Stimulated activated CD4-positive, alpha-beta T cell treated with anti-CD3 and anti-CD28 coated beads, Interleukin-1b, Interleukin-23, amount 100 ng/mL, for 48 hours (primary cell): ENCODE measurements at regions not wholly inside any gene's neighbourhood (a gene's known extent, or its start where the extent isn't known, plus 50 kb on each side); places are given as distances from the start of the nearest gene placed in this dataset.
"Not testable (repeated sequence)": the region's sequence is repeated elsewhere in the genome, so short reads cannot be mapped to it uniquely, and the experiment has no call there.

Experiments
- DNase-seq: peaks from one replicate; pipeline ENCODE4 v3.0.0-alpha.2; 2020

DNA sequence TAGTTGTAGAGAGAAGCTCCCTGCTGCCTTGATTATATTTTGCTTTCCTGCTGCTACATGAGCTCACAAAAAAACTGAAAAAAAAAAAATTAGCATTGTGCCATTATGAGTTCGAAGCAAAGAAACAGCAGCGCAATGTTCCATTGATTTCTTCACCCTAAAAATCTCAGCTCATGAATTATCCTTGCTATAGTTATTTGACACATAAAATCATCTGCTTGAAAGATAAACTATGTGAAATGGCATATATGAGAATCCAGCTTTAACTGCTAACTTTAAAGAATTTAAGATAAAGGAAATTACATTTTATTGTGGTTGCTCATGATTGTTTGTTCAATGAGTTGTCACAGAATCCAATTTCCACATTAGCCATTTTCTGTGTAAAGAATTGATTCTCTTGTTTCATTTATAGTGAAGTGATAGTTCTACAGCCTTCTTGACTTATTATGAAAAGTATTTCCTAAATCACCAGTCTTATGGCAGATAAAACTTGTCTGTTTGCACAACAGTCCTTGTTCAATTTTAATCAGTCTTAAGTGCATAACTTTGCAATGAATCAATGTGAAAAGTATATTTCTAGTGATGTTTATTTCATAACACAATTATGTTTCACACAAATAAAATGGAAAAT lies 1275.0 kb upstream of the CDH9 start:
- DNase-seq: no peak

DNA sequence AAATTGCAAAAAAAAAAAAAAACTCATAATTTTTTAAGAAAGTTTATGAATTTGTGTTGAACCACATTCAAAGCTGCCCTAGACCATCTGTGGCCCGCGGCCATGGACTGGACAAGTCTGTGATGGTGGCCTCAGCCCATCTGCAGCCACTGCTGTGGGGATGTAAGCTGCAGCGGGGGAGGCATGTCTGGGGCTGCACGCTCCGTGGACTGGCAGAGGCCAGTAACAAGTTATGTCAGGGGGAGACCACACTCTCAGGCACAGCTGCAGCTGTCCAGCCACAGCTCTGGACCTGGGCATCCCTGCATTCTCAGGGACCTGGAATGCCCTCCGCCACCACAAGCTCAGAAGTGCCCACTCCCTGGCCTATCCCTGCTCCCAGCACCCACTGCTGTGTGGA lies 1272.3 kb upstream of the CDH9 start:
- no peak for DNase-seq

DNA sequence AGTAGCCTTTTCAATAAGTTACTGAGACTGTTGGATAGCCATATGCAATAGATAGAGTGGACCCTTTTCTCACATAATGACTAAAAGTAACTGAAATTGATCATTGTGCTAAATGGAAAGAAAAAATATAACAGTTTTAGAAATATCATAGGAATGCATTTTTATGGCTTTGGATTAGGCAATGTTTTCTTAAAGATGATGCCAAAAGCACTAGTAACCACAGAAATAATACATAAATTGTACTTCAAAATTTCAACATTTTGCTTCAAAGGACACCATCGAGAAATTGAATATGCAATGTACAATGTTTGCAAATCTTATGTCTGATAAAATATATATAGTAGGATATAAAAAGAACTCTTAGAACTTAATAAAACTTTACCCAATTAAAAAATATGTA lies 1267.5 kb upstream of the CDH9 start:
- DNase-seq: no peak

DNA sequence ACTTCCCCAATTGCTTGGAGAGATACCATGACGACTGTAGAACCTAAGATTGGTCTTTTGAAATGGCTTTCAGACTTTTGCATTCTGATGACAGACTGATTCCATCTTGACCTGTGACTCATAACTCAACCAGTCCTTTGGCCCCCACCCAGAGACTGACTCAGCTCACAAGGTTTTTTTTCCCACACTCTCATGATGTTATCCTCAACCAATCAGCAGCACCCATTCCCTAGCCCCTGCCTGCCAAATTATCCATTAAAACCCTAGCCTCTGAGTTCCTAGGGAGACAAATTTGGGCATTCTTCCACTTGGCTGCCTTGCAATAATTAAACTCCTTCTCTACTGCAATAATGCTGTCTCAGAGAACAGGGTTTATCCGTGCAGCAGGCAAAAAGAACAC lies 1263.3 kb upstream of the CDH9 start:
- DNase-seq: no peak

DNA sequence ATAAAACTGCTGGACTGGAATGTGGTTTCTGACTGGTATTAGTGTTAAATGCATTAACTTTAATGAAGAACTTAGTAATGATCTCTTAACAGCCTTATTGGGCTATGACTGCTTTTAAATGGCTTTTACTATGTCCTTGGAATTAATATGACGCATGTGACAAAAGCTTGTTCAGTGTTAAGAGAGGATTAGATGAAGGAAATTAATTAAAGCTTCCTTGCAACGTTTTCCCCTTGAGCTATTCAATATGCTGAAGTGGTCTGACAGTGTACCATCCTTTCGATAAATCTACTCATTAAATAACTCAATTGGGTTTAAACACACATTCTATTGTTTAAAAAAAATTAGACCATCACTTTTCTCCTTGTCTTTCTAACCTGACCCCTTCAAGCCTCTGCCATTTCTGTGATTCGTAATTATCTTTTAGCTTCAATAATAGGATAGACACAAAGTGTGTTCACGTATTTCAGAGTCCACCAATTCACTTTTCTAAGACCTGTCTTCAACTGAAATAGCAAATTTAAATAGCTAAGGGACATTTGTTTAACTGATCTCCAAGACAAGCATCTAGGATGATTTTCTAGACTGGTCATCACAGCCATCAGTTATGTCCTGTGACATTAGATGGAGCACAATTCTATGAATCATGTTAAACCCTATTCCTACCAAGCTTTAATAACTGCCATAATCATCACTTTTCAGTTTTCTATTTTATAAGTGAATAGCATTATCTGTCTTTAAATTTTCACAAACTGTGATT lies 1258.0 kb upstream of the CDH9 start:
- no peak for DNase-seq

DNA sequence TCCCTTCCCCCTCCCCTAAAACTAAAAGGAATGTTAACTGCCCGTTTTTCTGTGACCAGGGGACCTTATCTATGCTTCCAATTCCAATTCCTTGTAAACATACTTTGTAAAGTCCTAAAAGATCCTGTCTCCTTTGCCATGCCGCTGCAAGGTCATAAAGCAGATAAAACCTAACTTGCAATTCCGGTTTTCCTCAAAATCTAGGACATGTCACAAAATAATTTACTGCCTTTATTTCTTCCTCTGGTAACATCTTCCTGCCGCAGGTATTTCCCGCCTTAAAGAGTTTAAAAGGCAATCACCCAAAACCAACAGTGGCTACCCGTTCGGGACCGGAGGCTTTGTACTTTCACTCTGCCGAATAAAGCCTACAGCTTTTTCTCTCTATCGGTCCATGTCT lies 1248.6 kb upstream of the CDH9 start:
- DNase-seq: not testable (repeated sequence)

DNA sequence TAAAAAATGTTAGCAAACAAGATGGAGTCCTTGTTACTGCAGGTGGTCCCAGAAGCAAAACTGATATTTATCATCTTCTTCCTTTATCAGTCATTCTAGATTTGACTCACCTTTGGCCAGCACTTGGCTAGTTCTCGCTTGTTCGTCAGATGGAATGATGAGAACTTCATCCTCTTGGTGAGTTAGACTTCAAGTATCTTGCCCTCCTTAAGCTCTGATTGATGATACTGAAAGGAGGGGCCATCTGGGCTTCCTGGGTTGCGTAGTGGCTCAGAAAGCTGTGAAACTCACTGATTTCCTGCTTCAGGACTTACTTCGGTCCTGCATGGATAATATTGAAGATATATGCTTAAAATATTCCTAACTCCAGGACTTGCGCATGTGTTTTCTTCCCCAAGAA lies 1248.2 kb upstream of the CDH9 start:
- no peak for DNase-seq

DNA sequence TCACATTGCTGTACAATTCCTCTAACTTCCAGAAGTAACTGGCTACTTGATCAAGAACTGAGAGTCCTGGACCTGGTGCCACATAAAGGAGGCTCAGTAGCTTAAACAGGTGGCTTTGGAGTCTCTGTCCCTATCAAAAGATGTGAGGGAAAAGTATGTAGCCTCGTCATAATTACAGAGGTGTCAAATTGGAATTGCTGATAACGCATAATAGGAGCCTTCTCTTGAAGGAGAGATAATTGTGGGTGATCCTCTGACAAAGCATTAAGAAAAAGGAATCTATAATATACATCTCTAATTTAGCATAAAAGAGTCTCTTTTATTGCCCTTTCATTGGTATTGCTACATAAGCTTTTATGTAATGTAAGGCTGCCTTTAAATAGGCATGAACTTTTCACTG lies 1246.4 kb upstream of the CDH9 start:
- no peak for DNase-seq

DNA sequence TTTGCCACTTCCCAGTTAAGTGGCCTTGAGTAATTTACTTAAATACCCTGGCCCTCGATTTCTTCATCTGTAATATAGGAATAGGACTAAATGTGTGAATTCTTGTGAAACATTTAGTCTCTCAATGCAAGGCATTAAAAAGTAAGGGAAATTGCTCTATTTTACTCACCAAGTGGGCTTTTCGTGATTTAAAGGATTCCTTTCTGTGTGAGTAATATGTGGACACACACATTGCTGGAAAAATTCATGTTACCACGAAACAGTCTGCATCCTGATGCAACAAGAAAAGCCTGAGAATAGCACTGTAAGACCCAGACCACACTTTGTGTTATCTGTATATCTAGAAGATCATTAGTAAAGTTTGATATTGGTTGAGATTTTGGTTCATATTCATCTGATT lies 1243.0 kb upstream of the CDH9 start:
- DNase-seq: no peak

DNA sequence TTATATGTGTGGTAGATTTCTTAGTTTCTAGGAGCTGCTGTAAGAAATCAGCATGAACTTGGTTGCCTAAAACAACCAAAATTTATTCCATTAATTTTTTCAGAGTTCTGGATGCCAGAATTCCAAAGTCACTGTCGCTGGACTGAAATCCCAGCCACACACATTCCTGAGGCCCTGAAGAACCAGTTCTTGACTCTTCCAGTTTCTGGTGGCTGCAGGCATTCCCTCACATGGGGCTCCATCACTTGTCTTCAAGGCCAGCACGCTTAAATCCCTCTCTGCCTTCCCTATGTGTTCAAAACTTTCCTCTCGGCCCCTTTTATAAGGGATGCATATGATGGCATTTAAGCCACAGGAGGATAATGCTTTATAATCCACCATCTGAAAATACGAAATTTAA lies 1237.5 kb upstream of the CDH9 start:
- DNase-seq: no peak

DNA sequence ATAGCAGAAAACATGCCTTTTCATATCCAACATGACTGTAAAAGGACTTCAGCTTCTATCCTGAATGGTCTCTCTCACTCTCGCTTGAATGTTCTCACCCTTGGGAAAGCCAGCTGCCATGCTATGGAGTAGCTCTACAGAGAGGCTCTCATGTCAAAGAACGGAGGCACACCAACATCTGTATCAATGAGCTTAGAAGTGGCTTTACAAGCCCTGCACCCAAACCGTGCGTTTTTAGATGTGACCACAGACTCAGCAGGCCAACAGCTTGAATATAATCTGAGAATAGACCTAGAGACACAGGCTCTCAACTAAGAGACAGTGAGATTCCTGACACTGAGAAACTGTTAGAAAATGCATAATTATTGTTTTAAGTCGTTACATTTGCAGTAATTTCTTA lies 1231.6 kb upstream of the CDH9 start:
- no peak for DNase-seq

DNA sequence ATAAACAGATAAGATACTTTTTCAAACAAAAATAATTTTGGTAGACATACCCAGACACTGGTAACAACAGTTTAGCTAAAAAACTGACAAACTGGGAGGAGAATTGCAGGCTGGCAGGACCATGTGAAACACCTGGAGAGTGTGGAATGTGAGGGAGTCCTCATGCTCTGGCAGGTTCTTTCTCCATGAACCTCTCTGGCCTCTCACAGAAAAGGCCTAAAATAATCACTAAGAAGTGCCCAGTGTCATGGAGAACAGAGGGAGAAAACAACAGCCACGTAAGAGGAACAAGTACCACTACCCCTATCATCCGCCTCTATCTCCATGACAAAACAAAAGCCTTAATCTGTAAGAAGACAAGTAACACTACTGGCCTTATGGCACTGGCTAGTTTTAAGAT lies 1227.5 kb upstream of the CDH9 start:
- no peak for DNase-seq

DNA sequence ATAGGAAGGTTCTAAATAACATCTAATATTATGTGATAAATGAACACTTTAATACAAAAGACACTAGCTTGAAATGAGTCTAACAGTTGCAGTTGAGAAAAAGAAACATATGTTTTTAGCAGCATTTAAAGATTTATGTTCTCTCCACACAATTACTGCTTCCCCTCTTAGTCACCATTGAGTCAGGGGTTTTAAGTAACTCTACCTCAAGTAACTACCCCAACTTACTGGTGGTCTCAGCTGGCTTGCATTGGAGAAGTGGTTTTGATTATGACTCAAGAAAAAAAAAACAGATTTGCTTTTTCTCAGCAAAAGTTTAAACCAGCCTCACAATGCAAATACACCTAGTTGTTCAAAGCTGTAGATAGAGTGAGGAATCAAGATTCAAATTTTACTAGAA lies 1216.5 kb upstream of the CDH9 start:
- DNase-seq: no peak

DNA sequence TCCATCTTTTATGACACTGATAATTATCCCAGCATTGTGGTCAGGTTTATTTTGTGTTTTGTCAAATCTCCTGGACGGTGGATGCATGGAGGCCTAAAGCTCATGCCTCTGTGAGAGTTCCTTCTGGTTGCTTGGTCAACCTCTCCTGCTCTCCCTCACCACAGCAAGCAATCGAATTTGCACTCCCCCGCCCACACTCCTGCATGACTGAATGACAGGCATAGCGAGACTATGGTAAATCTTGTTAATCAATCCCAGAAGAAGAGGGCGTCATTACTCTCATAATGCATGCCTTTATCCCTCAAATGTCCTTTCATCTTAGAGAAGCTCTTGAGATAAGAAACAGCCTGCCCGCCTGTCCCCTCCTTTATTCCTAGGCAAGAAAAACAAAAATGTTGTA lies 1215.0 kb upstream of the CDH9 start:
- no peak for DNase-seq

DNA sequence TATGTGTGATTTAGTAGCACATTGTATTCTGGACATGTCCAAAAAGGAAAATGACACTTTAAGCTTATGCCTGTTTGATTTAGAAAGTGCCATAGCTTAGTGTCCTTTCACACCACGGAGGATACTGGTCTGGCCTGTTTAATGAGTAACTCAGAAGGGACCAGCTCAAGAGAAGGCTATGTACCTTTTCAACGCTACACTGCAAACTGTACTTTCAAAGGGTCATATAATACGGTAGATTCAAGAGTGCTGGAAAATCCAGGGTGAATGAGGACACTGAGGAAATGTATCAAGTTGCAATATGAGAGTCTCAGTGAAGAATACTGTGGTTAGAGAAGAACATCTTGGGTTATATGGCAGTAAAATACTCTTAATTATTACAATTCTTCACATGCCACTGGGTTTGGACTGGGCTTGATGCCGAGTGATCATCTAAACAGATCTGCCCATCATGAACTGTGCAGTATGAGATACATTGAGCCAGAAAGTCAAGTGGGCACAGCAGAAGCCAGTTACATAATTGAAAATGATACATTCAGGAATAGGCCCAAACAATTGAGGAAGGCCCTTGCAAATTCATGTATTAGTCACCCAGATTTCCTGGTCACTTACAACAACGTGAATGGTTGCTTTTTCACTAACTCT lies 1211.5 kb upstream of the CDH9 start:
- DNase-seq: no peak

DNA sequence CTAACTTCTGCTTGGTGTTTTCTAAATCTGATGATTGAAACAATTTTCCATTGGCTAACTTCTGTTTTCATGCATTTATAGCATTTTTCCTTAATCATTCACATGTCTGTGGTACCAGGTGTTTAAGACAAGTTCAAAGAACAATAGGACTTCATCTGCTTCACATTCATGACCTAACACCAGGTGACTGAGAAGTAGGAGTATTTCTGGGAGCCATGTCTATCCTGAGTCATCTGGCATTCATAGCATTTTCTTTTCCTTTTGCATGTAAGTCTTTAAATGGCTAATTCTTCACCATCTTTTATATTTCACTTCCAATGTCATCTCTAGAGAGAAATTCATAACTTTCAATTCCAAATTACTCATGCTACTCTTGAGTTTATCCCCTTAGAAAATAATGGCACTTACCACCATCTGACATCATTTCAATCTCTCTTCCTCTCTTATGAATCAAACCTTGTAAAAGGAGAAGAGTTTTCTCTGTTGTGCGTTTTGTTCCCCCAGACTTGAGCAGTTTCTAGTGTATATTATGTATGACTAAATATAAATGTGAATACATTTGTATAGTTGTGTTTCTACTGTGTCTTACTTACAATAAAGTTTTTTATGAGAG lies 1196.1 kb upstream of the CDH9 start:
- no peak for DNase-seq

DNA sequence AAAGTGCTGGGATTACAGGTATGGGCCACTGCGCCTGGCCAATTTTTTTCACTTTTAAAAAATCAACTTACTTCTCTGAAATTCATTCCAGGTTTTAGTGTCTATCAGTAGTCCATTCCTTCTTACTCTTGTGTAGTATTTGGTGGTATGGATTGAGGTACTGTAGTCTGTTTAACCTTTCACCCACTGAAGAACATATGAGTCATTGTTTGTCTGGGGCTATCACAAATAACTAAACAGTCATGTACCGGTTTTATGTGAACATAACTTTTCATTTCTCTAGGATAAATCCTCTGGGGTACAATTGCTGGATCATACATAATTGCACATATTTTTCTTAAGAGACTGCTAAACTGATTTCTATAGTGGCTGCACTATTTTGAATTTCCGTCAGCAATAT lies 1188.0 kb upstream of the CDH9 start:
- no peak for DNase-seq

DNA sequence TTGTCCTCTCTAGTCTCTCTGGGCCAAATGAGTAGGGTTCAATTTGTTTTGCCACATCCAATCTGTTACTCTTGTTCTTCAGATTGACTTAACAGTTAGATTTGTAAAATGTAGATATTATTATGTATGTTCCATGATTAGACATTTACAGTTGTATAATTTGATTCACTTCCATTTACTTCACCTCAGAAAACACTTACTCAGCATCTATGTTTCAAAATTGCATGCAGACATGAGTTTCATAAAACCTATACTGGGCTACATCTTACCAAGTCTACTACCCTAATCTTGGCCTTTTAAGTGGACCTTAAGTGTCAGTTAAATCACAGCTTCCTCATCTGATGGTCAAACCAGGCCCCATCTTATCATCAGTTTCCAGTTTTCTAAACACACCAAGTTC lies 1181.2 kb upstream of the CDH9 start:
- no peak for DNase-seq

DNA sequence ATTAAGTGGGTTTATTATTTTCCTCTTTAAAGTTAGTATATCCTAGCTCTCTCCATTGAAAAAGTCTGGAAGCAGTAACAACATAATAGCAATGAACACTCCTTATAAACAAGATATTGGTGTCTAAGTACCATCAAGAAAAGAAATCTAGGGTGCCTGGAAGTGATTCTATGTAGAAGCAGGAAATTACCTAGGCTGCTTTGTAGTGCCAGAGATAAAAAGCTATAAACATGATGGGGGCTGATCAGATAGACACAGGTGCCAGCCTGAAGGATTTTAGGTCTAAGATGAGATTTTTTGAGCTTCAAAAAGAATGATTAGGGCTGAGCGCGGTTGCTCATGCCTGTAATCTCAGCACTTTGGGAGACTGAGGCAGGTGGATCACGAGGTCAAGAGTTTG lies 1179.3 kb upstream of the CDH9 start:
- no peak for DNase-seq

DNA sequence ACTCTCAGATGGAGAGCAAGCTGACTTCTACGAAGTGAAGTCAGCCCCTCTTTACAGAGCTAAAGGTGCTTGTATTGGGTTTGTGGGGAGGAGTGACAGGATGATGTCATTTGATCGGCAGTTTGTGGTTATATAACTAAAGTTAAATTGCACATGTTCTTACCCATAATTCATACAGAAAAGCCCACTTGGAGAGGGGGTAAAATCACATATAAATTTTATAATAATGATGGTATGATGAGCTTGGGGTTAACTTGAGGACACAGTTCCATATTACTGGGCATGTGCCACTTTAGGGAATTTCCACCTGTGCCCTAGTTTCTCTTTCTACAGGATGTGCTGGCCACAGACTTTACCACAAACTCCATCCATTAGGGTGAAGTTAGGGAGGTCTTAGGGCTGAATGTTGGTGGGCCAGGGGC lies 1178.6 kb upstream of the CDH9 start:
- no peak for DNase-seq

DNA sequence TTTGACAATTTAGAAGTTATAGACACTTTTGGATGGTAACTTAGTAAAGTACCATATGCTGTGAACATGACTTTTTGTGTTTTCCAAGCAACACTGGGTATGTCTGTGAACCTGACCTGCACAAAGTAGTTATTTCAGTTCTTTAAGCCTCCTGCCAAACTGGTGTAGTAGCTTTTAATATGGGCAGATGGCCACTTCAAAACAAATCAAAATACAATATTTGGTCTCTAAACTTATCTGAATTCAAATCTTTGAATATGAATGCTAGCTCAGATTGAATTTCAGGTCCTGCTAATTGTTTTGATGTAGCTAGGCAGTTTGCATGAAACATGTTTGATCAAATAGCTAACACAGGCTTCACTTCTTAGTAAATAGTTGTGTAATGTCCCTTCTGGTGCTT lies 1176.7 kb upstream of the CDH9 start:
- DNase-seq: no peak

DNA sequence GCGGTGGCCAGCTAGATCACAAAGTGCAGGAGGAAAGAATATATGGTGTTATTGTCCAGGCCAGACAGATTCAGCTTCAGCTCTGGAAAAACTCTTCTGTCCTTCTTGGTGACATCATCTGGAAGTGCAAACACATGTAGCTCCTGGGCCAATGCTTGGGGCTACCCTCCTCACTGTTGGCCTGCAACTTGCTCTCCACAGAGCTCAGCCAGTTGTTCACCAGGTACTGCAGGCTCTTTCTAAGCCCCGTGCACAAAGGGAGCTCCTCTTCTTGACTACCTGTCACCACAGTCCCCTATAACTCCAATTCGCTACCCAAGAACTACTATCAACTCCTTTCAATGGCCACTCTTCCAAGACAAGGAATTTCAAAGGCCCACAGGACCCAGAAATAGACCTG lies 1175.9 kb upstream of the CDH9 start:
- no peak for DNase-seq

DNA sequence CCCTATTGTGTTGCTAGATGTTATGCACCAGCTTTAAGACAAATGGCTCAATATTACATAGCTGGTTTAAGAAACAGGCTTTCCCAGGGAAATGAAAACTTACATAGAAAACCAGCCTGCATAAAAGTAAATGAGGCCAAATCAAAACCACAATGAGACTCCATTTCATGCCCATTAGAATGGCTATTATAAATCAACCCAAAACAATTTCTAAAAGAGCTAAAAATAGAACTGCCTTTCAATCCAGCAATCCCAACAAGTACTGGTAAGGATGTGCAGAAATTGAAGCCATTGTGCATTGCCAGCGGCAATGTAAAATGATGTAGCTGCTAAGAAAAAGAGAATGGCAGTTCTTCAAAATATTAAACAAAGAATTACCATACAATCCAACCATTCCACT lies 1170.0 kb upstream of the CDH9 start:
- DNase-seq: no peak

DNA sequence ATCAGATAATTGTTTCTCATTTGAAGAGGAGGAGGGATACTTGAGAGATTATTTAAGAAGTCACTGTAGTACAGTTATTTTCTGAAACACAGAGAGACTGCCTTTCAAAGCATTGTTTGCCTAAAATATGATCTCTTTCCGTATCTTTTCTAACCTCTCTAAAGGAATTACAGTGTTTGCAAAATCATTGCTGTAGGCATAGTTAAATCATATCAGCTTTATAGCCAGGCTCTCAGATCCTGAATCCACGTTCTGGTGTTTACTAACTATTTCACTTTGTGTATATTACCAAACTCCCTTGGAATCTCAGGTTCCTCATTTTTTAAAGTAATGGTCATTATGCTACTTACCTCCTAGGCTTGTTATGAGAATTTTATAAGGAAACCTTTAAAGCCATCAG lies 1151.6 kb upstream of the CDH9 start:
- no peak for DNase-seq
